ENCODE measurements at regions not wholly inside any gene's neighbourhood (a gene's known extent, or its start where the extent isn't known, plus 50 kb on each side); places are given as distances from the start of the nearest gene placed in this dataset.
"Not testable (repeated sequence)": the region's sequence is repeated elsewhere in the genome, so short reads cannot be mapped to it uniquely, and the experiment has no call there.

DNA sequence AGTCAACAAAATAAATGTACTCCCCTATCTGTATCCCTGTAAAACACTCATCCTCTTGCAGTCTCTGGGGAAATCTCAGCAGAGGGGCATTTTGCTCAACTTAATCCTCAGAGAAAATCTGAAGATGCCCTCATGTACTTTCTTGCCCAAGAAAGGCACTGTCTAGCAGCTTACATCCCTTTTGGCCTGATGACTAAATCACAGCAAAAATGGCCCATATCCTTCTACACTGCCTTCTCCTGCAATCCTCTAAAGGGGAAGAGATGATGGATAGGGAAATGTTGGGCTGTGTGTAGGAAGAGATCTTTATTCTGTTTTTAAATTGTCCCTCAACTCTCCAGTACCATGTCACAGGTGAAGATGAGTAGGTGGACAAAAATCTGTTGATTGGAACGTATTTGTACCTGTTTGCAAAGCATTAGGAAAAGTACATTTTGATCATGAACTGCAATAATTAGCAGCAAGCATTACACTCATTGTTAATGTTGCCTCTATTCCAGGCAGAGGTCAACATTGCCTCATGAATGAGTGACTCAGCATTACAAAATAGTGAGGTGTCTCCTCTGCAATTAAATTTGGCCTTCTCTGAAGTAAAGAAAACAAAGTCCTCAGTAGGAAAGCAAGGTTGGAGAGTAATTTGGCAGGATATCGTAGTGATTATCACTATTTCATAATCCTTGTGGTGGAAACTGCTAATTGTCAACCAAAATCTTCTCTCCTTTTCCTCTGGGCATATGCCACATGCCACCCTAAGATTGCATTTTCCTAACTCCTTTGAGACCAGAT, 172.4 kb upstream of the CAND1 start:
- CTCF ChIA-PET, result no interaction called here
- TF ChIP-seq, protein P1, sequence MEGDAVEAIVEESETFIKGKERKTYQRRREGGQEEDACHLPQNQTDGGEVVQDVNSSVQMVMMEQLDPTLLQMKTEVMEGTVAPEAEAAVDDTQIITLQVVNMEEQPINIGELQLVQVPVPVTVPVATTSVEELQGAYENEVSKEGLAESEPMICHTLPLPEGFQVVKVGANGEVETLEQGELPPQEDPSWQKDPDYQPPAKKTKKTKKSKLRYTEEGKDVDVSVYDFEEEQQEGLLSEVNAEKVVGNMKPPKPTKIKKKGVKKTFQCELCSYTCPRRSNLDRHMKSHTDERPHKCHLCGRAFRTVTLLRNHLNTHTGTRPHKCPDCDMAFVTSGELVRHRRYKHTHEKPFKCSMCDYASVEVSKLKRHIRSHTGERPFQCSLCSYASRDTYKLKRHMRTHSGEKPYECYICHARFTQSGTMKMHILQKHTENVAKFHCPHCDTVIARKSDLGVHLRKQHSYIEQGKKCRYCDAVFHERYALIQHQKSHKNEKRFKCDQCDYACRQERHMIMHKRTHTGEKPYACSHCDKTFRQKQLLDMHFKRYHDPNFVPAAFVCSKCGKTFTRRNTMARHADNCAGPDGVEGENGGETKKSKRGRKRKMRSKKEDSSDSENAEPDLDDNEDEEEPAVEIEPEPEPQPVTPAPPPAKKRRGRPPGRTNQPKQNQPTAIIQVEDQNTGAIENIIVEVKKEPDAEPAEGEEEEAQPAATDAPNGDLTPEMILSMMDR (IDR thresholded peaks at IDR 0.05; ENCODE audit: insufficient read depth, low read length, missing control alignments), result no peak
- H3K4me3 ChIP-seq (ENCODE audit: low read depth, low read length), result no peak overlapping the region
- POLR2A ChIA-PET, result no interaction called here
- no peak for DNase-seq (ENCODE audit: low read depth, low spot score)

DNA sequence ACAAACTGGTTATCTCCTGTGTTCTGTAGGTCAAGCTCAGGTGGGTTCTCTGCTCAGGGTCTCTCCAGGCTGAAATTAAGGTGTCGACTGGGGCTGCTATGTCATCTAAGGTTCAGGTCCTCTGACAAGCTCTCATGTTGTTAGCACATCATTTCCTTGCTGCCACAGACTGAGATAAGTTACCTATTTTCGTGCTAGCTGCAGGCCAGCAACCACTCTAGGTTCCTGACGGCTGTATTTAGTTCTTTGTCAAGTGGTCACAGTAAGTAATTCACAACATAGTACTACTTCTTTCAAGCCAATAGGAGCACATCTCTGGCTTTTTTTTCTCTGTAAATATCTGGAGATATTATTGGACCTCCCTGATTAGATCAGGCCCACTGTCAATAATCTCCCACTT, 169.3 kb upstream of the CAND1 start:
- DNase-seq (ENCODE audit: low read depth, low spot score), result no peak
- TF ChIP-seq, protein P1 (IDR thresholded peaks at IDR 0.05; ENCODE audit: insufficient read depth, low read length, missing control alignments), result no peak
- POLR2A ChIA-PET, result no interaction called here
- CTCF ChIA-PET, result no interaction called here
- no peak overlapping the region for H3K4me3 ChIP-seq (ENCODE audit: low read depth, low read length)

DNA sequence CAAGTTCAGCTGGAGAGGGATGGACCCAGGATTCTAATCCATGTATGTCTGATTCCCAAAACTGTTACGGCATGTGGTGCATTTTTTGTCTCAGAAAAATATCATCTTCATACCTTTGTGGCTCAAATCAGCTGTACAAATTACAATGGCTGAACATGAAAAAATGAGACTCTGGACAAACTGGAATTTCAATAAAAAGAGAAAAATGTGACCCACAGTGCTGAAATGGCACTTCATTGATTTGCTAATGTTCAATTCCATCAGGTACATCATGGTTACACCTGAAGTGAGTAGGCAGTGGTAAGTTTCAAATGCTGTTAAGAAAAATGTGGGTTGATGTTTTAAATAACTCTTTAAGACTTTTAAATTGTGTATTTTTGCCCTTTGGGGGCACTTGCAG, 165.6 kb upstream of the CAND1 start:
- CTCF ChIA-PET, result no interaction called here
- no peak for DNase-seq (ENCODE audit: low read depth, low spot score)
- POLR2A ChIA-PET, result no interaction called here
- H3K4me3 ChIP-seq (ENCODE audit: low read depth, low read length), result no peak overlapping the region
- TF ChIP-seq, protein P1 (IDR thresholded peaks at IDR 0.05; ENCODE audit: insufficient read depth, low read length, missing control alignments), result no peak

DNA sequence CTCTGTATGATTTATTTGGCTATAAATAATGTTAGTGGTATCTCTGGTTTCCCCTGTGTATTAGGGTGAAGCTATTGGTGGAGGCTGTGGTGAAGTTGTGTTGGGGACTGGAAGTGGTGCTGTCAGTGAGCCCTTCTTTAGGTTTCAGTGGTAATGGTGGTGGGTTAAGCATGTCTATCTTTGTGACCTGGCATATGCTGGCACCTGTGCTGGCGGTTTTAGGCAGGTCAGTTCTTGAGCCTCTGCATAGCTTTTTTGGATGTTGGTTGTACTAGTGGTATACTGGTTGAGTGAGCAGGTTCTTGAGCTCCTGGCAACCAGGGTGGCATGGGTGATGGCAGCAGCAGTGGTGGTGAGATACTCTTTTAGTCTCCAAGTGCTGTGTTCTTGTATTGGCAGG, 161.9 kb upstream of the CAND1 start:
- TF ChIP-seq, protein P1 (IDR thresholded peaks at IDR 0.05; ENCODE audit: insufficient read depth, low read length, missing control alignments), result no peak
- DNase-seq (ENCODE audit: low read depth, low spot score), result no peak
- ChIA-PET POLR2A (no interaction called here), CTCF (no interaction called here)
- no peak overlapping the region for H3K4me3 ChIP-seq (ENCODE audit: low read depth, low read length)

DNA sequence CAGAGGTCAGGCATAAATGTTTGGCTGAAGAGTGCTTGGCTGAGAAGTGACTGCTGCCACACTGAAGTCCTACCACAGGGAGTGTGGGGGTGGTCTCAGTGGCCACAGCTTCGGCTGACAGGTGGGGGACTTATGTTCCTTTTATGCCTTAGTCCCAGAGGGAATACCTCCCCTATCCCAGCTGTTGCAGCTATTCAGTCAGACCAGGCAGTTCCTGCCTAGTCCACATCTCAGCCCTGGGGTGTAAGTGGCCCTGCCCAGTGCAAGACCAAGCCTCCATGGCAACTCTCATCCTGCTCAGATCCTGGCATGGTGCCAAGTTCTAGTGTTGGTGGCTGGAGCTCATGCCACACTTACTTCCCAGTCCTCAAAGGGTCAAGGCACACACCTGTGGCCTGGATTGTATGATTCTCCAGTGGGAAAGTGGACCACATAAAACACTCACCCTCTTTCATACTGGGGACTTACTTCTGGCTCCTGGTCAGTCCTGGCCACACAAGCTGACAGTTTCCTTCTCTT, 161.3 kb upstream of the CAND1 start:
- ChIA-PET POLR2A (no interaction called here), CTCF (no interaction called here)
- no peak for DNase-seq (ENCODE audit: low read depth, low spot score)
- no peak overlapping the region for H3K4me3 ChIP-seq (ENCODE audit: low read depth, low read length)
- TF ChIP-seq, protein P1 (IDR thresholded peaks at IDR 0.05; ENCODE audit: insufficient read depth, low read length, missing control alignments), result no peak

DNA sequence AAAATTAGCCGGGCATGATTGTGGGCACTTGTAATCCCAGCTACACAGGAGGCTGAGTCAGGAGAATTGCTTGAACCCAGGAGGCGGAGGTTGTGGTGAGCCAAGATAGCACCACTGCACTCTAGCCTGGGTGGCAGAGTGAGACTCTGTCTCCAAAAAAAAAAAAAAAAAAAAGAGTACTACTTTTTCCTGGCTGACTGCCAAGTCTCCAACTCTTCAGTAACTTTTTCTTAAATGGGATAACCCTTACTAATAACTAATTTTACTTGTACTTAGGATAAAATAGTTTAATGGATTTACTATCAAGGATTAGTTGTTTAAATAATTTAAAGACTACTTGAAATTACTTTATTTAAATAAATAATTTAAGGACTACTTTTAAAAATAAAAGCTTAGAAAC, 158.8 kb upstream of the CAND1 start:
- CTCF ChIA-PET; POLR2A ChIA-PET; DNase-seq (ENCODE audit: low read depth, low spot score); H3K4me3 ChIP-seq (ENCODE audit: low read depth, low read length): not testable (repeated sequence)

DNA sequence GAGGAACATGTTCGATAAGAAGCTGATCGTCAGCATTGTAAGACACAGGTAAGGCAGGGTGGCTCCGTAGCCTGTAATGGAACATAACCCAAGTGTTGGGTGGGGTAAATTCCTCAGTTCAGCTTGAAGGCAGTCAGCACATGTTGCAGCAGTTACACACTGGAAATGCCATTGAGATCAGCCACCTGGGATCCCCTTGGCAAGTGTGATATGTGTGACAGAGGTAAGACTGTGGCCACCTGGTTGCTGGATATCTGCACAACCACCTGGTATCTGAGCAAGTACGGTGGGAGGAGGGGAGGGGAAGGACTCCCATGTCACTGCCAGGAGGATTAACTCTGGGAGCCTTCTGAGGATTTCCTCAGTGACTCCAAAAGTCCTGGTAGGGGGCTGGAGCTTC, 158.0 kb upstream of the CAND1 start:
- ChIA-PET POLR2A (no interaction called here), CTCF (no interaction called here)
- TF ChIP-seq, protein P1 (IDR thresholded peaks at IDR 0.05; ENCODE audit: insufficient read depth, low read length, missing control alignments), result no peak
- no peak overlapping the region for H3K4me3 ChIP-seq (ENCODE audit: low read depth, low read length)
- no peak for DNase-seq (ENCODE audit: low read depth, low spot score)
